HG03095 (cell line): ENCODE measurements at regions not wholly inside any gene's neighbourhood (a gene's known extent, or its start where the extent isn't known, plus 50 kb on each side); places are given as distances from the start of the nearest gene placed in this dataset.
"Not testable (repeated sequence)": the region's sequence is repeated elsewhere in the genome, so short reads cannot be mapped to it uniquely, and the experiment has no call there.

Source experiments
- ATAC-seq: cut with Tn5 transposase; IDR thresholded peaks from one replicate; pipeline ENCODE4 v1.9.1; 2021; ENCODE audit warnings: moderate library complexity; ENCODE audit not compliant: unreplicated experiment

GRCh38 chr6:71686021-71686677, 200.2 kb upstream of the RIMS1 start:
- ATAC-seq = not testable (repeated sequence)

GRCh38 chr6:71698702-71699101, 187.6 kb upstream of the RIMS1 start:
- no peak for ATAC-seq

GRCh38 chr6:71706523-71706922, 179.8 kb upstream of the RIMS1 start:
- peak; percentile 59 for ATAC-seq

GRCh38 chr6:71707059-71707458, 179.3 kb upstream of the RIMS1 start:
- no peak for ATAC-seq

- ATAC-seq = no peak
These were observed 165.6 kb upstream of the RIMS1 start for GRCh38 chr6:71720705-71721104.

GRCh38 chr6:71721642-71722041, 164.7 kb upstream of the RIMS1 start:
- no peak for ATAC-seq

- ATAC-seq = no peak
These were observed 163.6 kb upstream of the RIMS1 start for GRCh38 chr6:71722736-71723135.

- ATAC-seq = no peak
These were observed 161.8 kb upstream of the RIMS1 start for GRCh38 chr6:71724456-71725125.

GRCh38 chr6:71725126-71725470, 161.3 kb upstream of the RIMS1 start:
- ATAC-seq = no peak

- no peak for ATAC-seq
These were observed 160.2 kb upstream of the RIMS1 start for GRCh38 chr6:71726121-71726520.

- ATAC-seq = peak; percentile 91
These were observed 158.6 kb upstream of the RIMS1 start for GRCh38 chr6:71727632-71728294.

GRCh38 chr6:71730284-71730683, 156.1 kb upstream of the RIMS1 start:
- ATAC-seq = no peak

- ATAC-seq = no peak
These were observed 152.1 kb upstream of the RIMS1 start for GRCh38 chr6:71733970-71734899.

- no peak for ATAC-seq
These were observed 148.4 kb upstream of the RIMS1 start for GRCh38 chr6:71737953-71738352.

GRCh38 chr6:71745525-71745924, 140.8 kb upstream of the RIMS1 start:
- no peak for ATAC-seq

GRCh38 chr6:71766146-71766760, 120.1 kb upstream of the RIMS1 start:
- no peak for ATAC-seq

GRCh38 chr6:71766796-71767195, 119.6 kb upstream of the RIMS1 start:
- no peak for ATAC-seq

GRCh38 chr6:71768356-71768755, 118.0 kb upstream of the RIMS1 start:
- ATAC-seq = no peak

GRCh38 chr6:71808865-71809264, 77.5 kb upstream of the RIMS1 start:
- ATAC-seq = no peak

GRCh38 chr6:71810880-71811279, 75.5 kb upstream of the RIMS1 start:
- ATAC-seq = no peak

- no peak for ATAC-seq
These were observed 63.7 kb upstream of the RIMS1 start for GRCh38 chr6:71822625-71823024.
